Upper lobe of left lung (tissue), 6 donors: ENCODE measurements at regions not wholly inside any gene's neighbourhood (a gene's known extent, or its start where the extent isn't known, plus 50 kb on each side); places are given as distances from the start of the nearest gene placed in this dataset.

Source experiments
- ATAC-seq, 2 donors: fragments of 200-7000 bp; cut with Tn5 transposase; one replicate each; pipeline ENCODE4 v1.9.1; 2022; ENCODE audit warnings: mild to moderate bottlenecking in 2 of 2, moderate library complexity in 2 of 2; ENCODE audit not compliant: low FRiP score in 2 of 2
- DNase-seq, 2 donors: peaks; one replicate each; pipeline ENCODE4 v3.0.0-alpha.2; 2019 to 2020
- H3K27ac ChIP-seq, 4 donors: fragments of 200-600 bp; sonication (generic); one replicate each; pipeline ENCODE4 v1.5.1; 2016 to 2019
- H3K27me3 ChIP-seq, 4 donors: fragments of 200-600 bp; sonication (generic); one replicate each; pipeline ENCODE4 v1.5.1; 2017 to 2019
- H3K36me3 ChIP-seq, 4 donors: fragments of 200-600 bp; sonication (generic); one replicate each; pipeline ENCODE4 v1.5.1; 2016 to 2019
- H3K4me1 ChIP-seq, 4 donors: fragments of 200-600 bp; sonication (generic); one replicate each; pipeline ENCODE4 v1.5.1; 2018 to 2019
- H3K4me3 ChIP-seq, 4 donors: fragments of 200-600 bp; sonication (generic); one replicate each; pipeline ENCODE4 v1.5.1; 2017 to 2019; ENCODE audit warnings: mild to moderate bottlenecking in 2 of 4, moderate library complexity in 1 of 4
- H3K9me3 ChIP-seq, 4 donors: fragments of 200-600 bp; sonication (generic); one replicate each; pipeline ENCODE4 v1.5.1; 2018 to 2019
- CTCF ChIP-seq, 6 experiments: fragments of 450-650 bp in 4 of 6; fragments of 200-600 bp in 2 of 6; sonication (generic) in 2 of 6; IDR thresholded peaks; one replicate each; pipeline ENCODE4 v1.5.1; 2016 to 2019; ENCODE audit warnings: antibody characterized with exemption in 6 of 6
- EP300 ChIP-seq, 4 donors: sonication (generic); formaldehyde crosslinking; IDR thresholded peaks; one replicate each; pipeline ENCODE4 v1.5.1; 2017; ENCODE audit warnings: antibody characterized with exemption in 4 of 4, control low read depth in 2 of 4
- POLR2A ChIP-seq, 4 donors: fragments of 450-650 bp; IDR thresholded peaks; one replicate each; pipeline ENCODE4 v1.5.1; 2016 to 2017; ENCODE audit warnings: antibody characterized with exemption in 4 of 4, mild to moderate bottlenecking in 2 of 4
- POLR2AphosphoS5 ChIP-seq, 2 donors: sonication (generic); formaldehyde crosslinking; IDR thresholded peaks; one replicate each; pipeline ENCODE4 v1.5.1; 2017; ENCODE audit warnings: antibody characterized with exemption in 2 of 2
- WGBS, 2 donors: methylation state at CpG; one replicate each; pipeline ENCODE4 v1.1.5; 2017 to 2018; 5-methylcytosine and 5-hydroxymethylcytosine counted together
- donor health status: DM: no; HTN: no; CAD: no; lungs with moderate emphysema.
- donor health status: DM: no; HTN: yes; CAD: no; lungs with severe emphysema.

GRCh38 chr15:77775373-77775772 is 142.7 kb upstream of the LINGO1 start:
- H3K27ac ChIP-seq = no peak overlapping the region
- no peak for ATAC-seq
- no peak for DNase-seq
- WGBS, 2 donors = 72 to 73% methylated on average over 6 to 7 of the region's 7 CpGs
- no peaks in the 10 kb centered on the region for H3K36me3 ChIP-seq
- H3K9me3 ChIP-seq = no peaks in the 10 kb centered on the region
- H3K27me3 ChIP-seq = no peaks in the 10 kb centered on the region
- H3K4me3 ChIP-seq = no peak overlapping the region
- H3K4me1 ChIP-seq = no peaks in the 10 kb centered on the region
- TF ChIP-seq EP300 (IDR thresholded peaks at IDR 0.05) (no peak), CTCF (IDR thresholded peaks at IDR 0.05) (no peak), POLR2A (IDR thresholded peaks at IDR 0.05) (no peak), POLR2AphosphoS5 (IDR thresholded peaks at IDR 0.05) (no peak)

- 85 to 87% methylated on average over 7 to 8 of the region's 8 CpGs for WGBS, 2 donors
- H3K27ac ChIP-seq = no peak overlapping the region
- no peak for DNase-seq
- no peak for ATAC-seq
- no peaks in the 10 kb centered on the region for H3K9me3 ChIP-seq
- no peaks in the 10 kb centered on the region for H3K27me3 ChIP-seq
- no peaks in the 10 kb centered on the region for H3K36me3 ChIP-seq
- no peaks in the 10 kb centered on the region for H3K4me1 ChIP-seq
- no peak overlapping the region for H3K4me3 ChIP-seq
- no peak for TF ChIP-seq CTCF (IDR thresholded peaks at IDR 0.05)
Measured at GRCh38 chr15:77774350-77774749, 141.6 kb upstream of the LINGO1 start.

GRCh38 chr15:77773903-77774302 is 141.2 kb upstream of the LINGO1 start:
- TF ChIP-seq CTCF (IDR thresholded peaks at IDR 0.05) (no peak), POLR2AphosphoS5 (IDR thresholded peaks at IDR 0.05) (no peak), POLR2A (IDR thresholded peaks at IDR 0.05) (no peak), EP300 (IDR thresholded peaks at IDR 0.05) (no peak)
- WGBS, 2 donors = 77 to 80% methylated on average over 4 to 5 of the region's 5 CpGs
- DNase-seq = no peak
- Histone ChIP-seq H3K4me1 (no peaks in the 10 kb centered on the region), H3K9me3 (no peaks in the 10 kb centered on the region), H3K4me3 (no peak overlapping the region), H3K27ac (no peak overlapping the region), H3K27me3 (no peaks in the 10 kb centered on the region), H3K36me3 (no peaks in the 10 kb centered on the region)
- ATAC-seq = no peak

- WGBS, 2 donors = 75 to 80% methylated on average over 10 to 11 of the region's 11 CpGs
- no peaks in the 10 kb centered on the region for H3K27me3 ChIP-seq
- DNase-seq (no peak), ATAC-seq (no peak)
- no peak overlapping the region for H3K4me3 ChIP-seq
- no peaks in the 10 kb centered on the region for H3K36me3 ChIP-seq
- H3K4me1 ChIP-seq = no peaks in the 10 kb centered on the region
- no peaks in the 10 kb centered on the region for H3K9me3 ChIP-seq
- no peak overlapping the region for H3K27ac ChIP-seq
- TF ChIP-seq POLR2A (IDR thresholded peaks at IDR 0.05) (no peak), POLR2AphosphoS5 (IDR thresholded peaks at IDR 0.05) (no peak), CTCF (IDR thresholded peaks at IDR 0.05) (no peak), EP300 (IDR thresholded peaks at IDR 0.05) (no peak)
Measured at GRCh38 chr15:77772641-77773402, 140.1 kb upstream of the LINGO1 start.

GRCh38 chr15:77771616-77772015 is 138.9 kb upstream of the LINGO1 start:
- Histone ChIP-seq H3K36me3 (no peaks in the 10 kb centered on the region), H3K4me3 (no peak overlapping the region), H3K4me1 (no peaks in the 10 kb centered on the region), H3K9me3 (no peaks in the 10 kb centered on the region), H3K27me3 (no peaks in the 10 kb centered on the region), H3K27ac (no peak overlapping the region)
- 55 to 86% methylated on average over 4 to 5 of the region's 7 CpGs for WGBS, 2 donors
- ATAC-seq (no peak), DNase-seq (no peak)
- TF ChIP-seq POLR2AphosphoS5 (IDR thresholded peaks at IDR 0.05) (no peak), CTCF (IDR thresholded peaks at IDR 0.05) (no peak), EP300 (IDR thresholded peaks at IDR 0.05) (no peak), POLR2A (IDR thresholded peaks at IDR 0.05) (no peak)
